GM10266 (cell line): ENCODE measurements at regions not wholly inside any gene's neighbourhood (a gene's known extent, or its start where the extent isn't known, plus 50 kb on each side); places are given as distances from the start of the nearest gene placed in this dataset.

Experiments used
- DNase-seq: peaks from one replicate; pipeline ENCODE4 v3.0.0; 2012; ENCODE audit errors: extremely low spot score
- CTCF ChIP-seq: IDR thresholded peaks from 2 replicates; pipeline ENCODE4 v1.5.1; 2012; ENCODE audit warnings: mild to moderate bottlenecking, low read depth; ENCODE audit not compliant: control insufficient read depth, insufficient read depth; ENCODE audit errors: missing control alignments

- TF ChIP-seq CTCF, result no peak
- no peak for DNase-seq
Measured at GRCh38 chr10:78456649-78457400, 423.2 kb downstream of the RPS24 start.

- TF ChIP-seq CTCF, result no peak
- DNase-seq, result no peak
Measured at GRCh38 chr10:78457804-78458482, 424.3 kb downstream of the RPS24 start.

- TF ChIP-seq CTCF, result no peak
- no peak for DNase-seq
Measured at GRCh38 chr10:78458983-78459638, 425.4 kb downstream of the RPS24 start.

GRCh38 chr10:78459639-78460037 lies 426.0 kb downstream of the RPS24 start:
- no peak for TF ChIP-seq CTCF
- DNase-seq, result no peak

GRCh38 chr10:78460204-78460603 lies 426.5 kb downstream of the RPS24 start:
- DNase-seq, result no peak
- no peak for TF ChIP-seq CTCF

- no peak for DNase-seq
- TF ChIP-seq CTCF, result no peak
Measured at GRCh38 chr10:78461333-78461732, 427.7 kb downstream of the RPS24 start.

GRCh38 chr10:78462176-78462575 lies 428.5 kb downstream of the RPS24 start:
- DNase-seq, result no peak
- no peak for TF ChIP-seq CTCF
